HEK293T (cell line): ENCODE measurements at regions not wholly inside any gene's neighbourhood (a gene's known extent, or its start where the extent isn't known, plus 50 kb on each side); places are given as distances from the start of the nearest gene placed in this dataset.
"Not testable (repeated sequence)": the region's sequence is repeated elsewhere in the genome, so short reads cannot be mapped to it uniquely, and the experiment has no call there.

Experiments used
- CTCF ChIA-PET: fragments of 350-600 bp; formaldehyde crosslinking; extraction: SDS; loops from one replicate; lab custom pipeline; 2021; ENCODE audit warnings: antibody characterized with exemption, inconsistent platforms; lab: Yijun Ruan, JAX
- POLR2A ChIA-PET: fragments of 350-600 bp; formaldehyde crosslinking; extraction: SDS; loops from one replicate; lab custom pipeline; 2020; ENCODE audit warnings: antibody characterized with exemption, inconsistent platforms; lab: Yijun Ruan, JAX
- DNase-seq: peaks from one replicate; pipeline ENCODE4 v3.0.0; 2012; ENCODE audit warnings: mixed read lengths; ENCODE audit errors: extremely low spot score
- ARNT ChIP-seq: fragments of 450-650 bp; IDR thresholded peaks from 2 replicates; pipeline ENCODE4 v1.6.1; 2017; ENCODE audit warnings: mild to moderate bottlenecking
- BHLHE40 ChIP-seq: fragments of 450-650 bp; IDR thresholded peaks from 2 replicates; pipeline ENCODE4 v1.6.1; 2016; ENCODE audit warnings: mild to moderate bottlenecking, moderate library complexity, borderline replicate concordance
- CTBP1 ChIP-seq: fragments of 450-650 bp; IDR thresholded peaks from 2 replicates; pipeline ENCODE4 v1.6.1; 2016; ENCODE audit warnings: borderline replicate concordance
- ELF4 ChIP-seq: fragments of 450-650 bp; IDR thresholded peaks from 2 replicates; pipeline ENCODE4 v1.6.1; 2017; ENCODE audit warnings: antibody characterized with exemption
- FOXA1 ChIP-seq: fragments of 450-650 bp; IDR thresholded peaks from 2 replicates; pipeline ENCODE4 v1.6.1; 2016; ENCODE audit warnings: mild to moderate bottlenecking
- FOXK2 ChIP-seq: fragments of 450-650 bp; IDR thresholded peaks from 2 replicates; pipeline ENCODE4 v1.6.1; 2016; ENCODE audit warnings: mild to moderate bottlenecking
- FOXM1 ChIP-seq: fragments of 450-650 bp; IDR thresholded peaks from 2 replicates; pipeline ENCODE4 v1.6.1; 2017; ENCODE audit warnings: mild to moderate bottlenecking, borderline replicate concordance
- HDGF ChIP-seq: fragments of 450-650 bp; IDR thresholded peaks from 2 replicates; pipeline ENCODE4 v1.6.1; 2017; ENCODE audit warnings: antibody characterized with exemption, borderline replicate concordance
- L3MBTL2 ChIP-seq: fragments of 450-650 bp; conservative IDR thresholded peaks from 2 replicates; pipeline ENCODE4 v1.6.1; 2016; ENCODE audit warnings: mild to moderate bottlenecking
- LEF1 ChIP-seq: fragments of 450-650 bp; IDR thresholded peaks from 2 replicates; pipeline ENCODE4 v1.6.1; 2017; ENCODE audit warnings: mild to moderate bottlenecking, borderline replicate concordance
- NFRKB ChIP-seq: fragments of 450-650 bp; IDR thresholded peaks from 2 replicates; pipeline ENCODE4 v1.6.1; 2016; ENCODE audit warnings: mild to moderate bottlenecking, moderate library complexity
- PKNOX1 ChIP-seq: fragments of 450-650 bp; IDR thresholded peaks from 2 replicates; pipeline ENCODE4 v1.6.1; 2016
- SP1 ChIP-seq: fragments of 450-650 bp; IDR thresholded peaks from 2 replicates; pipeline ENCODE4 v1.6.1; 2017
- SUZ12 ChIP-seq: fragments of 450-650 bp; IDR thresholded peaks from 2 replicates; pipeline ENCODE4 v1.6.1; 2016; ENCODE audit warnings: mild to moderate bottlenecking
- TARDBP ChIP-seq: fragments of 450-650 bp; IDR thresholded peaks from 2 replicates; pipeline ENCODE4 v1.6.1; 2016
- ZNF384 ChIP-seq: fragments of 450-650 bp; IDR thresholded peaks from 2 replicates; pipeline ENCODE4 v1.6.1; 2016

- TF ChIP-seq PKNOX1 (no peak), L3MBTL2 (no peak), NFRKB (no peak), SP1 (no peak), FOXK2 (no peak), FOXA1 (no peak)
- ChIA-PET POLR2A (no interaction called here), CTCF (no interaction called here)
- DNase-seq = no peak
Measured at GRCh38 chr22:22193923-22194322, 50.7 kb upstream of the VPREB1 start.

- DNase-seq, CTCF ChIA-PET, POLR2A ChIA-PET: not testable (repeated sequence)
Measured at GRCh38 chr22:22193462-22193861, 51.1 kb upstream of the VPREB1 start.

GRCh38 chr22:22193006-22193405 is 51.6 kb upstream of the VPREB1 start:
- POLR2A ChIA-PET, CTCF ChIA-PET, DNase-seq: not testable (repeated sequence)

GRCh38 chr22:22189796-22190195 is 54.8 kb upstream of the VPREB1 start:
- DNase-seq, POLR2A ChIA-PET, CTCF ChIA-PET: not testable (repeated sequence)

- CTCF ChIA-PET, POLR2A ChIA-PET, DNase-seq: not testable (repeated sequence)
Measured at GRCh38 chr22:22187863-22188262, 56.7 kb upstream of the VPREB1 start.

- ChIA-PET CTCF (interaction anchor here (5.1 kb wide), 1 partner anchor 9 kb away, joined by 34 read pairs; no protein-coding TSS in a partner anchor), POLR2A (no interaction called here)
- no peak for DNase-seq
- no peak for TF ChIP-seq BHLHE40
- no peak for TF ChIP-seq ZNF384
- TF ChIP-seq HDGF = no peak
- no peak for TF ChIP-seq PKNOX1
- no peak for TF ChIP-seq FOXM1
- no peak for TF ChIP-seq FOXA1
- no peak for TF ChIP-seq SP1
- no peak for TF ChIP-seq CTBP1
- no peak for TF ChIP-seq SUZ12
- no peak for TF ChIP-seq ELF4
- no peak for TF ChIP-seq L3MBTL2
- TF ChIP-seq NFRKB = no peak
- TF ChIP-seq TARDBP = no peak
- TF ChIP-seq LEF1 = no peak
- no peak for TF ChIP-seq FOXK2
Measured at GRCh38 chr22:22187299-22187698, 57.3 kb upstream of the VPREB1 start.

GRCh38 chr22:22185844-22186499 is 58.6 kb upstream of the VPREB1 start:
- ChIA-PET CTCF (interaction anchor here (1.1 to 5.1 kb wide), 3 partner anchors 10 to 15 kb away, joined by 3 to 34 read pairs (median 18); no protein-coding TSS in a partner anchor), POLR2A (no interaction called here)
- TF ChIP-seq FOXA1 (no peak), PKNOX1 (no peak)
- no peak for DNase-seq

GRCh38 chr22:22185217-22185616 is 59.4 kb upstream of the VPREB1 start:
- no peak for DNase-seq
- ChIA-PET POLR2A (no interaction called here), CTCF (interaction anchor here (1.0 to 5.1 kb wide), 3 partner anchors 11 to 22 kb away, joined by 9 to 34 read pairs (median 18); no protein-coding TSS in a partner anchor)
- no peak for TF ChIP-seq SUZ12
- TF ChIP-seq L3MBTL2 = no peak
- TF ChIP-seq ZNF384 = no peak
- TF ChIP-seq BHLHE40 = no peak
- TF ChIP-seq FOXM1 = no peak
- no peak for TF ChIP-seq HDGF
- TF ChIP-seq LEF1 = no peak
- TF ChIP-seq PKNOX1 = no peak
- no peak for TF ChIP-seq FOXA1
- TF ChIP-seq ELF4 = no peak
- TF ChIP-seq NFRKB = no peak
- TF ChIP-seq ARNT = no peak
- TF ChIP-seq FOXK2 = no peak
- no peak for TF ChIP-seq TARDBP
- TF ChIP-seq SP1 = no peak
- no peak for TF ChIP-seq CTBP1
